Epidermal melanocyte (primary cell): ENCODE measurements at regions not wholly inside any gene's neighbourhood (a gene's known extent, or its start where the extent isn't known, plus 50 kb on each side); places are given as distances from the start of the nearest gene placed in this dataset.

Experiments used
- DNase-seq: peaks from one replicate; pipeline ENCODE4 v3.0.0; 2011; ENCODE audit warnings: low spot score; ENCODE audit not compliant: insufficient read length

DNA sequence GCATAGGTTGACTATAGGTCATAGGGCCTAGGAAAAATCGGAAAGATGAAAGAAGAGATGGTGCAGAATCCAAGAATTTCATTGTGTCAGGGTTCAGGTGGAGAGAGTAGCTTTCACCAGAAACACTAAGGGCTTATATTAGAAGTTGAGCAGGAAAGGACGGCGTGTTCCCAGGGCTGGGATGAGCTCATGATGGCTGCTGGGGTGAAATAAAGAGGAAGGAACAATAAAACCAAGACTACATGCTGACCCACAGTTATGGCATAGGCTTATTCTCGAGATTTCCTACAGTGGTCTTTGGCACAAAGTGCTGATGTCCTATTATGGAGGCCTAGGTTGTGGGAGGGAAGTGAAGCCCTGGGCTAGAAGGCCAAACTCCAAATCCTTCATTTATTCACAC, 195.8 kb downstream of the PTEN start:
- DNase-seq: no peak

DNA sequence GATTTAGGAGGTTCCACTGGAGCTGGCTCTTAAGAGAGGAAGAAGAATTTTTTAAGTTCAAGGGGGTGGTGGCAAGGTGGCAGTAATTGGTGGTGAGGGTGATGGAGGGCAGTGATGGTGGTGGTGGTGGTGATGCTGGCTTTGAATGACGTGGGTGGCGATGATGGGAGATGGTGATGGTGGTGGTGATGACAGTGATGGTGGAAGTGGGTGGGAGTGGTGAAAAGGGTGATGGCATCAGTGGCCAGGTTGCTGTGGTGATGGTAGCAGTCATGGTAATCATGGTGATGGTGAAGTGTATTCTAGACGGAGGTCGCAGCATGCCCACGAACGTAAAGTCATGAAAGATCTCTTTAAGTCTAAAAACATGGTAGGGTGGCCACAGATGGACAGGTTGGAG, 197.3 kb downstream of the PTEN start:
- DNase-seq: no peak

- no peak for DNase-seq
Observed at GRCh38 chr10:88062385-88062784, 199.0 kb downstream of the PTEN start.

- DNase-seq: no peak
Observed at GRCh38 chr10:88062798-88063472, 199.5 kb downstream of the PTEN start.

DNA sequence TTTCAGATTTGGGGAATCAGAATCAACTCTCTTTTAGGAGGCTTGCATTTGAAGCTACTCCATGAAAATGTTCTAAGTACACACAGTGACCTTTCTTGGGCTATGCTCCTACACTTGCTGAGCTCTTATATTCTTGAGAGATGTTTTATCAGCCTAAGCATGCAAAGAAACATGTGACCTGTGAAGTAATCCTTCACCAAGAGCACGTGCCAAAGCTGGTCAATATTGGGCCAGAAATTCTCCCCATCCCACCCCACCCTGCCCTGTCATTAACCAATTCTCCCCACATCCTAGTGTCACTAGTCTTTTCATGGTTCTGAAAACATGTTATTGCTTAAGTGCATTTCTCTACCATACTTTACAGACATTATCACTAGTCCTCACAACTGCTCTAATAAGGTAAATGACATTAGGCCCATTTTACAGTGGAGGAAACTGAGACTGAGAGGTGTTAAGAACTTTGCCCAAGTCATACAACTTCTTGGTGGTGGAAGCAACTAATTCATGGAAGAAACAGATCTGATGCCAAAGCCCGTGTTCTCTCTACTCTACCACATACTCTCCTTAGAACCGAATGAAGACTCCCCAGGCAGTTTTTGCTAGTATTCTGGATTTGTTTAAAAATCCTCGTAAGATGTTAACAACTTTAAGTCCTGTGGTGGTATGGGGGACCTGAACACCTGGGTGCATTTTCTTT, 200.6 kb downstream of the PTEN start:
- DNase-seq: no peak

DNA sequence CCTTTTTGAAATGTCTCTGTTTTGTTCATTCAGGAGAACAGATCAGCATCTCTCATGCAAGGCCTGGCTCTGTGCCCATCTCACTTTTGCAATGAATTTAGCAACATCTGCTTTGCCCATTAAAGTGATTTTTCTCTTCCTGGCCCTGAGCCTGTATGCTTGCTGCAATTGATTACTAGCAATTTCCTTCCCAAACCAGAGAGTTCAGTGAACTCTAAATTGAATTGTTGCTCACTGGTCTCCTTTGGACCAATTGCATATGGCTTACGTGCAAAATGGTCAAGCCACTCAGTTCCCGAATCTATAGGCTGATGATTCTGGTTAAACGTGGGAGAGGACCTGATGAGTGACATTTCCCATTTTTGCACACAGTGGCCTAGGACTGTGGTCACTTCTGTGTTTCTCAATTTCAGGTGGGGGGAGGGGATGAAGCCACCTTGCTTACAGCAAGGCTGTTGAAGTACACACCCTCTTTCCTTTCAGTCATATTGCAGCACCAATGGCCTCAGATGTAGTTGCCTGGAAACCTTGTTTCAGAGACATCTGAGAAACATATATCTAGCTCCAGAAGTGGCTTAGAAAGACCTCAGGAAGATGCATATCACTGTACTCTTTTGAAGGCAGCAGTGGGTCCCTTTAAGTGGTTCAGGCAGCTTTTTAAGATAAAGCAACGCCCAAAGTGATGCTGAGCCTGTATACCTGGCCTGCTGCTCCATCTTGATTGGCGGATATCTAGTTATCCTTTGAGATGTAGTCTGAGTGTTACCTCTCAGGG, 201.4 kb downstream of the PTEN start:
- no peak for DNase-seq

DNA sequence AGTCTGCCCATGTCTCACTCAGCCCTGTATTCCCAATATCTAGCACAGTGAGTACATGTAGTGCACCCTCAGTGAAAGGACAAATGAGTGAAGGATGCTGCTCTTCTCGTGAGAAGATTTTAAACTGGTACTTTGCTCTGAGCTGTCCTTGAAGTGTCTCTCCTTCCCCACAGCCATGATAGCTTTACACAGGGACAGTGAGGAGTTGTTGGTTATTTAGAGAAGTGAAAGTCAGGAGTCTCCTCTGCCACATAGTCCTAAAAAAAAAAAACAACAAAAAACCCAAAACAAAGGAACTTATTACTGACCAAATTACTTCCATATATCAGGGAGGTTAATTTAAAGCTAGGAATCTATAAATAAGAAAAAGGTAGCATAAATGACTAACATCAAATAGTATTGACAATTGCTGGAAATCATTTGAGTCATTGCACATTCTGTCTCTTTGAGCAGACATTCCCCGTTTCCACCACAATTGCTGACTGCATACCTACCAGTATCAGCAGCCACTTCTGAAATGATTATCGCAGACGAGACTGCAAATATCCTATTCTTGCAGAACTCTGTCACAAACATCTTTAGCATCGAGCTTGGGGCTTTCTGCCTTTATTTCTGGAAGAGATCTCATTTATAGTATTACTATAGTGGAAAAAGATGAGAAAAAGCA, 202.1 kb downstream of the PTEN start:
- no peak for DNase-seq

- DNase-seq: no peak
Observed at GRCh38 chr10:88066319-88066718, 202.9 kb downstream of the PTEN start.

DNA sequence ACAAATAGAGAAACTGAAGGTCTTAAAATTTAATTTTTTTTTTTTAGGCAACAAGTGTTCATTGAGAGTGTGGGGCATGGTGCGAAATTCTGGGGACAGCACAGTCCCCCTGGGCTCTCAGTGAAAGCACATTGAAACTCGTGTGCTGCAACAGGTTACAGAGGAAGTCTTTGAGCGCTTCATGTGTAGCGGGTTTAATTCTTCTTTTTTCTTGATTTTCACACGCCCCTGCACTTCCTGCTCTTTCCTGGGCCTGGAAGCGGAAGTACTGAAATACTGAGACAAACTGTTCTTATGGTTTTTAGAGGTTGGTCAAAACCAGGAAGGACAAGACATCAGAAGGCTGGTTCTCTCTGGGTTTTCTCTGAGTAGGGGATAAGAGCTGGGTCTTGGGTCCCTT, 203.5 kb downstream of the PTEN start:
- no peak for DNase-seq

- DNase-seq: no peak
Observed at GRCh38 chr10:88067737-88068136, 204.3 kb downstream of the PTEN start.

DNA sequence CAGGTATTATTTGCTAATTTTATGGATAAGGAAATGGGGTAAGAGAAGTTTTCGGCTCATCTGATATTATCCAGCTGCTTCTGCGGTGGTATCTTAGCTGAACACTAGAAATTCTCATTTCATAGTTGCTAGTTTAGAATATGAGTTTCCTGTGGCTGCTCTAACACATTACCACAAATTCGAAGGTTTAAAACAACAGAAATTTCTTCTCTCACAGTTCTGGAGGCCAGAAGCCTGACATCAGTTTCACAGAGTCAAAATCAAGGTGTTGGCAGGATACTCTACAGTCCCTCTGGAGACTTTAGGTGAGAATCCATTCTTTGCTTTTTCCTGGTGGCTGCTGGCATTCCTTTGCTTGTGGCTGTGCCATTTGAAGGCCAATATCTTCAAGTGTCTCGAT, 205.9 kb downstream of the PTEN start:
- DNase-seq: no peak

DNA sequence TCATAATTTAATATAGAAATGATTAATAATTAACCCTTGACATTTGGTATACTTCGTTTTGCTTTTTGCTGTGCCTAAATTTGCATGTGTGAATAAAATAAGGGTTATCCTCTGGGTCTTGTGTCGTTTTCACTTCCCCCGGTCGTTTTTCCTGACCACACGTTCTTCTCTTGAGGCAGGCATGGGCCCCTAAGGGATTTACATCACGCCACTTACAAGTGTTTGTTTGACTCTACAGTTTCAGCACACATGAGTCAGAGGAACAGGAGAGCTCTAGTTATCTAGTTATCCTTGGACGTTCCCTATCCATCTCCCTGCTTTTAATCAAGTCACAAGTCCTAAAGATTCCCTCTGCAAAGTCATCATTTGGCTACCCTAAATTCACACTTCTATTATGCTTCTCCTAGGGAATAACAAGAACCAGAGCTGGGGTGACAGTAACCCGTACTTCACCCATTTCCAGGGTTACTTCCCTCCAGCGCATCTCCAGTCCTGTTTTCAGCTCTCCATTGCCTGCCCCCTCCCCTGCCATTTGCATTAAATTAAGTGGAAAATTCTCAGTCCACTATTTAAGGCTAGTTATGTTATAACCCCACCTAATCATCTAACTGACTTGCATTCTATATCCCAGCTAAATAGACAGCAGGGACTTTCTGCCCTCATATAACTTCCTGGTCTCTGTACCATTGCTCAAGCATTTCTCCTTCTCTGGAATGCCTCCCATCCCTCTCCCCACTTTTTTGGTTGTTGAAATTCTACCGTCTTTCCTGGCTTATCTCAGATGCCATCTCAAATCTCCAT, 206.9 kb downstream of the PTEN start:
- DNase-seq: no peak

- DNase-seq: no peak
Observed at GRCh38 chr10:88071879-88072278, 208.5 kb downstream of the PTEN start.

GRCh38 chr10:88073682-88074081, 210.3 kb downstream of the PTEN start:
- no peak for DNase-seq

DNA sequence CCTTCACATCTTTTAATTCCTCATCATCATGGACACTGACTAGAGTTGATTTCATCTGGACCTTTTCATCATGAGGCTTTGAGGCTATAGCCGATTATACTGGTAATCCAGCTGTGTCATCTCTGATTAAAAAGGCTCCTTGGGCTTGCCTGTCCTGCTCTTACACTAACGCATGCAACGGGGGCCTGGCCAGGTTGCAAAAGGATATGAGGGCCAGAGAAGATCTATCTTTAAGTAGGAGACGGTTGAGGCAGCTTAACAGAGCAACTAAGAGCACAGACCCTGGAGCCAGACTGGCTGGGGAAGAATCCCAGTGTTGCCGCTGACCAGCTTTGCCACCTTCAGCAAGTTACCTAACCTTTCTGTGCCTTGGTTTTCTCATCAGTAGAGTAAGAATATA, 211.5 kb downstream of the PTEN start:
- no peak for DNase-seq

- no peak for DNase-seq
Observed at GRCh38 chr10:88076027-88076880, 212.8 kb downstream of the PTEN start.

DNA sequence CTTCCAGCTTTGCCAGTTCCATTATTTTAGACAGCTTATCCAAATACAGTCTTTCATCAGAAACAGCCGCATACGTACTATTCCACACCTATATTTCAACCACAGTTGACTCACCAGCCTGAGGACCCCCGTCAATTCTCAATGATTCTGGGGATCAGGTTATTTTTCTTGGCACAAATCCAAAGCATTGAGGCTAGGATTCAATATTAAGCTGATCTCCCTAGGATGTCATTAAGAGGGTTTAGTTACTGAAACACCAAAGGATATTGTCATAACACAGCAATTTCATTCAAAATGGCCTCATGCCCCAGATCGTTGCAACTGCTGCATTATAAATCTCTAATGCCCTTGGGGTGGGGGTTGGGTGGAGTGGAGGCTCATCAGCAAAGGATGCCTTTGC, 214.6 kb downstream of the PTEN start:
- no peak for DNase-seq

- DNase-seq: no peak
Observed at GRCh38 chr10:88080213-88080612, 216.8 kb downstream of the PTEN start.

- DNase-seq: no peak
Observed at GRCh38 chr10:88081457-88082054, 218.1 kb downstream of the PTEN start.

- DNase-seq: no peak
Observed at GRCh38 chr10:88082391-88082790, 219.0 kb downstream of the PTEN start.
